Neural progenitor cell (in vitro differentiated cells): ENCODE measurements at regions not wholly inside any gene's neighbourhood (a gene's known extent, or its start where the extent isn't known, plus 50 kb on each side); places are given as distances from the start of the nearest gene placed in this dataset.

Experiments used
- DNase-seq: peaks from one replicate; pipeline ENCODE4 v3.0.0-alpha.2; 2016; ENCODE audit warnings: low spot score
- H2AFZ ChIP-seq: fragments of 200-600 bp; sonication (generic); replicated peaks from 2 replicates; pipeline ENCODE4 v1.6.1; 2016; ENCODE audit warnings: antibody characterized with exemption
- H3F3A ChIP-seq: fragments of 200-600 bp; sonication (generic); 2 replicates; pipeline ENCODE4 v1.6.1; 2016; ENCODE audit warnings: antibody characterized with exemption, low read depth
- H3K27ac ChIP-seq: fragments of 200-600 bp; sonication (generic); 2 replicates; pipeline ENCODE4 v1.5.1; 2016; ENCODE audit warnings: mild to moderate bottlenecking
- H3K27me3 ChIP-seq: fragments of 200-600 bp; sonication (generic); 2 replicates; pipeline ENCODE4 v1.6.1; 2016; ENCODE audit warnings: mild to moderate bottlenecking, moderate library complexity
- H3K36me3 ChIP-seq: fragments of 200-600 bp; sonication (generic); 2 replicates; pipeline ENCODE4 v1.5.1; 2016
- H3K4me1 ChIP-seq: fragments of 200-600 bp; sonication (generic); 2 replicates; pipeline ENCODE4 v1.6.1; 2016; ENCODE audit warnings: mixed run types
- H3K4me2 ChIP-seq: fragments of 200-600 bp; sonication (generic); 2 replicates; pipeline ENCODE4 v1.6.1; 2016
- H3K4me3 ChIP-seq: fragments of 200-600 bp; sonication (generic); 2 replicates; pipeline ENCODE4 v1.5.1; 2016
- H3K79me2 ChIP-seq: fragments of 200-600 bp; sonication (generic); 2 replicates; pipeline ENCODE4 v1.6.1; 2016; ENCODE audit warnings: low read depth
- H3K9ac ChIP-seq: fragments of 200-600 bp; sonication (generic); 2 replicates; pipeline ENCODE4 v1.6.1; 2016
- H3K9me3 ChIP-seq: fragments of 200-600 bp; sonication (generic); 2 replicates; pipeline ENCODE4 v1.5.1; 2016; ENCODE audit warnings: low read depth
- H4K20me1 ChIP-seq: fragments of 200-600 bp; sonication (generic); 2 replicates; pipeline ENCODE4 v1.6.1; 2016; ENCODE audit warnings: low read depth
- H3K27ac Mint-ChIP-seq: 3 replicates; pipeline ENCODE4 v1.8.0; 2021; ENCODE audit warnings: mixed read lengths
- H3K27me3 Mint-ChIP-seq: 2 replicates; pipeline ENCODE4 v1.8.0; 2022; ENCODE audit warnings: low read depth, mild to moderate bottlenecking, inconsistent platforms, moderate library complexity, mixed read lengths; ENCODE audit not compliant: insufficient read depth
- H3K36me3 Mint-ChIP-seq: 3 replicates; pipeline ENCODE4 v1.8.0; 2021; ENCODE audit warnings: mixed read lengths
- H3K4me1 Mint-ChIP-seq: 3 replicates; pipeline ENCODE4 v1.8.0; 2021; ENCODE audit warnings: mixed read lengths
- H3K4me3 Mint-ChIP-seq: 3 replicates; pipeline ENCODE4 v1.8.0; 2021; ENCODE audit warnings: mild to moderate bottlenecking, moderate library complexity, mixed read lengths
- H3K9me3 Mint-ChIP-seq: 3 replicates; pipeline ENCODE4 v1.8.0; 2020; ENCODE audit warnings: mixed read lengths
- CTCF ChIP-seq: fragments of 200-600 bp; sonication (generic); IDR thresholded peaks from 2 replicates; pipeline ENCODE4 v1.5.1; 2017; ENCODE audit warnings: antibody characterized with exemption, mild to moderate bottlenecking
- EZH2 ChIP-seq: fragments of 200-600 bp; sonication (generic); IDR thresholded peaks from 2 replicates; pipeline ENCODE4 v1.6.1; 2017; ENCODE audit warnings: antibody characterized with exemption, mild to moderate bottlenecking, moderate library complexity
- EZH2phosphoT487 ChIP-seq: fragments of 200-600 bp; sonication (generic); IDR thresholded peaks from 2 replicates; pipeline ENCODE4 v1.6.1; 2017; ENCODE audit warnings: antibody characterized with exemption

- Histone ChIP-seq H4K20me1 (no peaks in the 10 kb centered on the region), H2AFZ (no peak overlapping the region), H3K9ac (no peak overlapping the region), H3K27me3 (no peaks in the 10 kb centered on the region), H3K36me3 (no peaks in the 10 kb centered on the region), H3K4me1 (no peaks in the 10 kb centered on the region), H3K27ac (no peak overlapping the region), H3K9me3 (no peaks in the 10 kb centered on the region), H3K4me3 (no peak overlapping the region), H3K79me2 (no peaks in the 10 kb centered on the region), H3K4me2 (no peak overlapping the region), H3F3A (no peaks in the 10 kb centered on the region)
- Mint-ChIP-seq H3K4me1 (peaks cover 12% of the 10 kb centered on the region), H3K36me3 (no peaks in the 10 kb centered on the region), H3K27ac (no peak overlapping the region), H3K9me3 (peaks cover 1% of the 10 kb centered on the region), H3K27me3 (peaks cover 3% of the 10 kb centered on the region), H3K4me3 (no peak overlapping the region)
- TF ChIP-seq EZH2phosphoT487 (no peak), EZH2 (no peak), CTCF (no peak)
- no peak for DNase-seq
These were observed 949.6 kb downstream of the CDH11 start for GRCh38 chr16:64172226-64172625.

- Mint-ChIP-seq H3K9me3 (no peaks in the 10 kb centered on the region), H3K4me3 (no peak overlapping the region), H3K36me3 (no peaks in the 10 kb centered on the region), H3K4me1 (peaks cover 12% of the 10 kb centered on the region), H3K27ac (no peak overlapping the region), H3K27me3 (peaks cover 3% of the 10 kb centered on the region)
- H3K27me3 ChIP-seq = no peaks in the 10 kb centered on the region
- H3K27ac ChIP-seq = no peak overlapping the region
- no peak for TF ChIP-seq EZH2
- TF ChIP-seq EZH2phosphoT487 = no peak
- no peak for TF ChIP-seq CTCF
- no peaks in the 10 kb centered on the region for H4K20me1 ChIP-seq
- no peak for DNase-seq
- H3K4me1 ChIP-seq = no peaks in the 10 kb centered on the region
- H3K4me3 ChIP-seq = no peak overlapping the region
- H3F3A ChIP-seq = no peaks in the 10 kb centered on the region
- H3K9me3 ChIP-seq = no peaks in the 10 kb centered on the region
- no peak overlapping the region for H3K4me2 ChIP-seq
- no peaks in the 10 kb centered on the region for H3K36me3 ChIP-seq
- H3K79me2 ChIP-seq = no peaks in the 10 kb centered on the region
- no peak overlapping the region for H2AFZ ChIP-seq
- no peak overlapping the region for H3K9ac ChIP-seq
These were observed 950.2 kb downstream of the CDH11 start for GRCh38 chr16:64171632-64172031.

- Histone ChIP-seq H3K9me3 (no peaks in the 10 kb centered on the region), H4K20me1 (no peaks in the 10 kb centered on the region), H3K9ac (no peak overlapping the region), H3K4me1 (no peaks in the 10 kb centered on the region), H3K79me2 (no peaks in the 10 kb centered on the region), H3F3A (no peaks in the 10 kb centered on the region), H3K27me3 (no peaks in the 10 kb centered on the region), H3K4me2 (no peak overlapping the region), H3K36me3 (no peaks in the 10 kb centered on the region), H2AFZ (no peak overlapping the region), H3K4me3 (no peak overlapping the region), H3K27ac (no peak overlapping the region)
- Mint-ChIP-seq H3K27me3 (peaks cover 4% of the 10 kb centered on the region), H3K4me1 (peaks cover 3% of the 10 kb centered on the region), H3K27ac (no peak overlapping the region), H3K4me3 (no peak overlapping the region), H3K9me3 (no peaks in the 10 kb centered on the region), H3K36me3 (no peaks in the 10 kb centered on the region)
- TF ChIP-seq EZH2 = no peak
- DNase-seq = no peak
These were observed 953.5 kb downstream of the CDH11 start for GRCh38 chr16:64168371-64168770.

- H3K4me3 Mint-ChIP-seq = no peak overlapping the region
- no peaks in the 10 kb centered on the region for H3K4me1 ChIP-seq
- H3K36me3 ChIP-seq = no peaks in the 10 kb centered on the region
- H3K4me2 ChIP-seq = no peak overlapping the region
- H3K27ac ChIP-seq = no peak overlapping the region
- no peaks in the 10 kb centered on the region for H3K9me3 Mint-ChIP-seq
- no peaks in the 10 kb centered on the region for H3K27me3 ChIP-seq
- DNase-seq = no peak
- no peaks in the 10 kb centered on the region for H3K79me2 ChIP-seq
- no peaks in the 10 kb centered on the region for H3K9me3 ChIP-seq
- H3K4me3 ChIP-seq = no peak overlapping the region
- peaks cover 3% of the 10 kb centered on the region for H3K4me1 Mint-ChIP-seq
- H4K20me1 ChIP-seq = no peaks in the 10 kb centered on the region
- H3K27me3 Mint-ChIP-seq = peaks cover 4% of the 10 kb centered on the region
- H2AFZ ChIP-seq = no peak overlapping the region
- H3K9ac ChIP-seq = no peak overlapping the region
- no peaks in the 10 kb centered on the region for H3F3A ChIP-seq
- H3K27ac Mint-ChIP-seq = no peak overlapping the region
- no peak for TF ChIP-seq CTCF
- no peak for TF ChIP-seq EZH2
- no peak for TF ChIP-seq EZH2phosphoT487
- no peaks in the 10 kb centered on the region for H3K36me3 Mint-ChIP-seq
These were observed 953.9 kb downstream of the CDH11 start for GRCh38 chr16:64167936-64168335.
